Esophagus muscularis mucosa (tissue), 3 donors: ENCODE measurements at regions not wholly inside any gene's neighbourhood (a gene's known extent, or its start where the extent isn't known, plus 50 kb on each side); places are given as distances from the start of the nearest gene placed in this dataset.

ENCODE experiments used
- POLR2A ChIP-seq: fragments of 450-650 bp; IDR thresholded peaks from one replicate; pipeline ENCODE4 v1.6.1; 2017; ENCODE audit warnings: antibody characterized with exemption, moderate library complexity, mild to moderate bottlenecking, low read depth
- POLR2AphosphoS5 ChIP-seq, 2 donors: sonication (generic); formaldehyde crosslinking; IDR thresholded peaks; one replicate each; pipeline ENCODE4 v1.6.1; 2017; ENCODE audit warnings: antibody characterized with exemption in 2 of 2
- TF ChIP-seq, protein P1 (sequence below), 3 experiments: fragments of 200-600 bp in 2 of 3; fragments of 450-650 bp in 1 of 3; sonication (generic) in 2 of 3; IDR thresholded peaks; one replicate each; pipeline ENCODE4 v1.5.1; 2017 to 2019; ENCODE audit warnings: antibody characterized with exemption in 3 of 3, mild to moderate bottlenecking in 2 of 3, moderate library complexity in 1 of 3

DNA sequence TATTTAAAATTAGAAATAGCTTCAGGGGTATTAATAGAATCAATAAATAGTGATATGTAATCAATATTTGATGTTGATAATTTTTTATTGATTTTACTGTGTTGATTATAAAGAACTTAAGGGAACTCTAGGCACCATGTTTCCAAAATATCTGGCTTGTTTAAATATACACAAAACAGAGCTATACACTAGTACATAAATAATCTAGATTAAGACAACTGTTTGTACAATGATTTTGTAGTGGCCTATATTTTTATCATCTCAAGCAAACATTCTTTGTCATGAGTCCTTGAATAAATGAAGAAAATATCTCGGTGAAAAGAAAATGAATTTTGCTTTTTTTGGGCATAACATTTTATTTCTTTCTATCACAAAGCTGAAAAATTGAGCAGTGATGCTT lies 117.1 kb upstream of the KRR1 start:
- TF ChIP-seq, protein P1, sequence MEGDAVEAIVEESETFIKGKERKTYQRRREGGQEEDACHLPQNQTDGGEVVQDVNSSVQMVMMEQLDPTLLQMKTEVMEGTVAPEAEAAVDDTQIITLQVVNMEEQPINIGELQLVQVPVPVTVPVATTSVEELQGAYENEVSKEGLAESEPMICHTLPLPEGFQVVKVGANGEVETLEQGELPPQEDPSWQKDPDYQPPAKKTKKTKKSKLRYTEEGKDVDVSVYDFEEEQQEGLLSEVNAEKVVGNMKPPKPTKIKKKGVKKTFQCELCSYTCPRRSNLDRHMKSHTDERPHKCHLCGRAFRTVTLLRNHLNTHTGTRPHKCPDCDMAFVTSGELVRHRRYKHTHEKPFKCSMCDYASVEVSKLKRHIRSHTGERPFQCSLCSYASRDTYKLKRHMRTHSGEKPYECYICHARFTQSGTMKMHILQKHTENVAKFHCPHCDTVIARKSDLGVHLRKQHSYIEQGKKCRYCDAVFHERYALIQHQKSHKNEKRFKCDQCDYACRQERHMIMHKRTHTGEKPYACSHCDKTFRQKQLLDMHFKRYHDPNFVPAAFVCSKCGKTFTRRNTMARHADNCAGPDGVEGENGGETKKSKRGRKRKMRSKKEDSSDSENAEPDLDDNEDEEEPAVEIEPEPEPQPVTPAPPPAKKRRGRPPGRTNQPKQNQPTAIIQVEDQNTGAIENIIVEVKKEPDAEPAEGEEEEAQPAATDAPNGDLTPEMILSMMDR (IDR thresholded peaks at IDR 0.05), result no peak
- TF ChIP-seq POLR2AphosphoS5 (IDR thresholded peaks at IDR 0.05) (no peak), POLR2A (no peak)
